GM23338 (cell line): ENCODE measurements at regions not wholly inside any gene's neighbourhood (a gene's known extent, or its start where the extent isn't known, plus 50 kb on each side); places are given as distances from the start of the nearest gene placed in this dataset.

Source experiments
- CREB1 ChIP-seq: fragments of 250-450 bp; sonication (Bioruptor Pico); IDR thresholded peaks from 2 replicates; pipeline ENCODE4 v1.5.0; 2020; ENCODE audit warnings: low read depth, mild to moderate bottlenecking, moderate library complexity
- JUNB ChIP-seq: IDR thresholded peaks from one replicate; pipeline ENCODE4 v1.6.1; 2016; ENCODE audit warnings: antibody characterized with exemption; ENCODE audit not compliant: unreplicated experiment
- ZNF114 ChIP-seq: fragments of 250-450 bp; sonication (Bioruptor Pico); IDR thresholded peaks from 2 replicates; pipeline ENCODE4 v1.5.0; 2020; ENCODE audit warnings: mild to moderate bottlenecking, moderate library complexity
- ZNF331 ChIP-seq: fragments of 250-450 bp; sonication (Bioruptor Pico); IDR thresholded peaks from 2 replicates; pipeline ENCODE4 v1.5.0; 2020; ENCODE audit warnings: low read depth, mild to moderate bottlenecking, moderate library complexity
- TF ChIP-seq, protein P1 (sequence below): fragments of 250-450 bp; sonication (Bioruptor Pico); IDR thresholded peaks from 2 replicates; pipeline ENCODE4 v1.5.0; 2020; ENCODE audit warnings: mild to moderate bottlenecking, moderate library complexity
- TF ChIP-seq, protein P2 (sequence below): IDR thresholded peaks from one replicate; pipeline ENCODE4 v1.6.1; 2018; ENCODE audit warnings: antibody characterized with exemption; ENCODE audit not compliant: unreplicated experiment

GRCh38 chr13:102470283-102470917 lies 68.6 kb upstream of the FGF14 start (continued):
- TF ChIP-seq, protein P1, sequence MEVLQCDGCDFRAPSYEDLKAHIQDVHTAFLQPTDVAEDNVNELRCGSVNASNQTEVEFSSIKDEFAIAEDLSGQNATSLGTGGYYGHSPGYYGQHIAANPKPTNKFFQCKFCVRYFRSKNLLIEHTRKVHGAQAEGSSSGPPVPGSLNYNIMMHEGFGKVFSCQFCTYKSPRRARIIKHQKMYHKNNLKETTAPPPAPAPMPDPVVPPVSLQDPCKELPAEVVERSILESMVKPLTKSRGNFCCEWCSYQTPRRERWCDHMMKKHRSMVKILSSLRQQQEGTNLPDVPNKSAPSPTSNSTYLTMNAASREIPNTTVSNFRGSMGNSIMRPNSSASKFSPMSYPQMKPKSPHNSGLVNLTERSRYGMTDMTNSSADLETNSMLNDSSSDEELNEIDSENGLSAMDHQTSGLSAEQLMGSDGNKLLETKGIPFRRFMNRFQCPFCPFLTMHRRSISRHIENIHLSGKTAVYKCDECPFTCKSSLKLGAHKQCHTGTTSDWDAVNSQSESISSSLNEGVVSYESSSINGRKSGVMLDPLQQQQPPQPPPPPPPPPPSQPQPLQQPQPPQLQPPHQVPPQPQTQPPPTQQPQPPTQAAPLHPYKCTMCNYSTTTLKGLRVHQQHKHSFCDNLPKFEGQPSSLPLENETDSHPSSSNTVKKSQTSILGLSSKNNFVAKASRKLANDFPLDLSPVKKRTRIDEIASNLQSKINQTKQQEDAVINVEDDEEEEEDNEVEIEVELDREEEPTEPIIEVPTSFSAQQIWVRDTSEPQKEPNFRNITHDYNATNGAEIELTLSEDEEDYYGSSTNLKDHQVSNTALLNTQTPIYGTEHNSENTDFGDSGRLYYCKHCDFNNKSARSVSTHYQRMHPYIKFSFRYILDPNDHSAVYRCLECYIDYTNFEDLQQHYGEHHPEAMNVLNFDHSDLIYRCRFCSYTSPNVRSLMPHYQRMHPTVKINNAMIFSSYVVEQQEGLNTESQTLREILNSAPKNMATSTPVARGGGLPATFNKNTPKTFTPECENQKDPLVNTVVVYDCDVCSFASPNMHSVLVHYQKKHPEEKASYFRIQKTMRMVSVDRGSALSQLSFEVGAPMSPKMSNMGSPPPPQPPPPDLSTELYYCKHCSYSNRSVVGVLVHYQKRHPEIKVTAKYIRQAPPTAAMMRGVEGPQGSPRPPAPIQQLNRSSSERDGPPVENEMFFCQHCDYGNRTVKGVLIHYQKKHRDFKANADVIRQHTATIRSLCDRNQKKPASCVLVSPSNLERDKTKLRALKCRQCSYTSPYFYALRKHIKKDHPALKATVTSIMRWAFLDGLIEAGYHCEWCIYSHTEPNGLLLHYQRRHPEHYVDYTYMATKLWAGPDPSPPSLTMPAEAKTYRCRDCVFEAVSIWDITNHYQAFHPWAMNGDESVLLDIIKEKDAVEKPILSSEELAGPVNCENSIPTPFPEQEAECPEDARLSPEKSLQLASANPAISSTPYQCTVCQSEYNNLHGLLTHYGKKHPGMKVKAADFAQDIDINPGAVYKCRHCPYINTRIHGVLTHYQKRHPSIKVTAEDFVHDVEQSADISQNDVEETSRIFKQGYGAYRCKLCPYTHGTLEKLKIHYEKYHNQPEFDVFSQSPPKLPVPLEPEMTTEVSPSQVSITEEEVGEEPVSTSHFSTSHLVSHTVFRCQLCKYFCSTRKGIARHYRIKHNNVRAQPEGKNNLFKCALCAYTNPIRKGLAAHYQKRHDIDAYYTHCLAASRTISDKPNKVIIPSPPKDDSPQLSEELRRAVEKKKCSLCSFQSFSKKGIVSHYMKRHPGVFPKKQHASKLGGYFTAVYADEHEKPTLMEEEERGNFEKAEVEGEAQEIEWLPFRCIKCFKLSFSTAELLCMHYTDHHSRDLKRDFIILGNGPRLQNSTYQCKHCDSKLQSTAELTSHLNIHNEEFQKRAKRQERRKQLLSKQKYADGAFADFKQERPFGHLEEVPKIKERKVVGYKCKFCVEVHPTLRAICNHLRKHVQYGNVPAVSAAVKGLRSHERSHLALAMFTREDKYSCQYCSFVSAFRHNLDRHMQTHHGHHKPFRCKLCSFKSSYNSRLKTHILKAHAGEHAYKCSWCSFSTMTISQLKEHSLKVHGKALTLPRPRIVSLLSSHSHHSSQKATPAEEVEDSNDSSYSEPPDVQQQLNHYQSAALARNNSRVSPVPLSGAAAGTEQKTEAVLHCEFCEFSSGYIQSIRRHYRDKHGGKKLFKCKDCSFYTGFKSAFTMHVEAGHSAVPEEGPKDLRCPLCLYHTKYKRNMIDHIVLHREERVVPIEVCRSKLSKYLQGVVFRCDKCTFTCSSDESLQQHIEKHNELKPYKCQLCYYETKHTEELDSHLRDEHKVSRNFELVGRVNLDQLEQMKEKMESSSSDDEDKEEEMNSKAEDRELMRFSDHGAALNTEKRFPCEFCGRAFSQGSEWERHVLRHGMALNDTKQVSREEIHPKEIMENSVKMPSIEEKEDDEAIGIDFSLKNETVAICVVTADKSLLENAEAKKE = no peak
- TF ChIP-seq ZNF114 (no peak), CREB1 (CRISPR knock-in tag) (no peak), ZNF331 (no peak), JUNB (no peak)
- TF ChIP-seq, protein P2, sequence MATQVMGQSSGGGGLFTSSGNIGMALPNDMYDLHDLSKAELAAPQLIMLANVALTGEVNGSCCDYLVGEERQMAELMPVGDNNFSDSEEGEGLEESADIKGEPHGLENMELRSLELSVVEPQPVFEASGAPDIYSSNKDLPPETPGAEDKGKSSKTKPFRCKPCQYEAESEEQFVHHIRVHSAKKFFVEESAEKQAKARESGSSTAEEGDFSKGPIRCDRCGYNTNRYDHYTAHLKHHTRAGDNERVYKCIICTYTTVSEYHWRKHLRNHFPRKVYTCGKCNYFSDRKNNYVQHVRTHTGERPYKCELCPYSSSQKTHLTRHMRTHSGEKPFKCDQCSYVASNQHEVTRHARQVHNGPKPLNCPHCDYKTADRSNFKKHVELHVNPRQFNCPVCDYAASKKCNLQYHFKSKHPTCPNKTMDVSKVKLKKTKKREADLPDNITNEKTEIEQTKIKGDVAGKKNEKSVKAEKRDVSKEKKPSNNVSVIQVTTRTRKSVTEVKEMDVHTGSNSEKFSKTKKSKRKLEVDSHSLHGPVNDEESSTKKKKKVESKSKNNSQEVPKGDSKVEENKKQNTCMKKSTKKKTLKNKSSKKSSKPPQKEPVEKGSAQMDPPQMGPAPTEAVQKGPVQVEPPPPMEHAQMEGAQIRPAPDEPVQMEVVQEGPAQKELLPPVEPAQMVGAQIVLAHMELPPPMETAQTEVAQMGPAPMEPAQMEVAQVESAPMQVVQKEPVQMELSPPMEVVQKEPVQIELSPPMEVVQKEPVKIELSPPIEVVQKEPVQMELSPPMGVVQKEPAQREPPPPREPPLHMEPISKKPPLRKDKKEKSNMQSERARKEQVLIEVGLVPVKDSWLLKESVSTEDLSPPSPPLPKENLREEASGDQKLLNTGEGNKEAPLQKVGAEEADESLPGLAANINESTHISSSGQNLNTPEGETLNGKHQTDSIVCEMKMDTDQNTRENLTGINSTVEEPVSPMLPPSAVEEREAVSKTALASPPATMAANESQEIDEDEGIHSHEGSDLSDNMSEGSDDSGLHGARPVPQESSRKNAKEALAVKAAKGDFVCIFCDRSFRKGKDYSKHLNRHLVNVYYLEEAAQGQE = no peak
